DMS53 treated with DMSO at 0.1 percent for 48 hours (cell line): ENCODE measurements at regions not wholly inside any gene's neighbourhood (a gene's known extent, or its start where the extent isn't known, plus 50 kb on each side); places are given as distances from the start of the nearest gene placed in this dataset.

ENCODE experiments used
- DNase-seq: peaks from one replicate; lab custom pipeline; 2025; ENCODE audit not compliant: unreplicated experiment; lab: John Stamatoyannopoulos, UW

DNA sequence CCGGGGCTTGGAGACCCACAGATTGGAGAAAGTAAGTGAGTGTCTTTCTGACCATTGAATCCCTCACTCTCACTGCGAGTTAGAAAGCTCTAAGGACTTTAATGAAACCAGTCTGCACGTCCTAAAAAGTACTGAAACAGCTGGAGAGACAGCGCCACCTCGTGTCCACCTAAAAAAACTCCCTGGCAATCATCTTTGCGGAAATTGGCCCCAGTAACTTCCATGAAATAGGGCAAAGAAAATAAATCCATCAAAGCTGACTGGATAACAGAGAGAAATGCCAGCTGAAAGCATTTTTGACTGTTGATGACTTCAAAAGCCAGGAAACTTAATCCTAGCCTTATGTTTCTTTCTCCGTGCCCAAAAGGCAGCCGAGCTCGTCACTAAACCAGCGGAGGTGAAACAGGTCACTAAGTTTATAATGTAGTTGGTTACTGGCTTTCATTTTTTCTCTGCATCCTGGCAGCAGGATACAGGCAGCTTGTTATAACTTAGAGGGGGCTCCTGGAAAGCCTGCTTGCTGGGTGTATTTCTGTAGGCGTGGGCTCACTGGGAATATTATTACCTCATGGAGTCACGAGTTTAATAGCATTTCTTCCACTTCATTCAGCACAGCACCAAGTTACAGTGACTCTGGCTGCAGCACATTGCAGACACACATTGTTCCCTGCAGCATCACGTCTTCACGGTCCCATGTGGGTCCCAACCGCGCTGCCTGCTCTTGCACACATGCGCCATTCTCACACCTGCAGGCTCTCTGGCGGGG, 266.5 kb downstream of the HRH4 start:
- DNase-seq: peak; percentile 62

DNA sequence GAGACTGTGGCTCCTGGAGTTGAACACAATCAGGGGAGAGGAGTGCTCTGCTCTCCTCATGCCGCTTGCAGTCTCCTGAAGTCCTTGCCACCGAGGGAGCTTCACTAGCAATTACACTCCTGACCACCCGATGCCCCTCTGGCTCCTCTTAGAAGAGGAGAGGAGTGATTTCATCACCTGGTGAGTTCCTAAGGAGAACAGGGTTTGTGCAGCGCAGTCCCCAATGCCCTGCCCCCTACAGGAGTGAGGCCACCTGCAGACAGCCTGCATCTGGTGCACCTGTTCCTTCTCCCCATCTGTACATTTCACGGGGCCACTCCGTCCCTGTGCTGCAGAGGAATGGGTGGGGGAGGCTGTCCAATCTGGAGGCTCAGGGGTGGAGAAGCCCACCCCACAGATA, 267.2 kb downstream of the HRH4 start:
- no peak for DNase-seq

DNA sequence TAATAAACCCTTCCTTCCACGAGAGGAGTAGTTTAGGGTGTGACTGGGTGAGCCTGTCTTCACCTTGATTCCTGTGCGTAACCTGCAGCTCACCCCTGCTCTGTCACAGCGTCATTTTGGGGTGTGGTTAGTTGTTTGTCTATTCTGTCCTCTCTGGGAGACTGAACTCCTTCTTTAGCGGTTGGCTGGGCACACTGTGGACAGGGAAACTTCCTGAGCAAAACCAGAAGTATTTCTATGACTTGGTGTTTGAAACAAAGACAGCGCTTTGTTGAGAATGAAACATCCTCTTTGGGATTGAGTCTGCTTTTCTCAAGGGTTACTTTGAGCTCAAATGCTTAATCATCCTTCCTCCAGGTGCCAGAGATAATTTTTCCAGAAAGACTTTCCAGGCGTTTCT, 270.7 kb downstream of the HRH4 start:
- DNase-seq: no peak

DNA sequence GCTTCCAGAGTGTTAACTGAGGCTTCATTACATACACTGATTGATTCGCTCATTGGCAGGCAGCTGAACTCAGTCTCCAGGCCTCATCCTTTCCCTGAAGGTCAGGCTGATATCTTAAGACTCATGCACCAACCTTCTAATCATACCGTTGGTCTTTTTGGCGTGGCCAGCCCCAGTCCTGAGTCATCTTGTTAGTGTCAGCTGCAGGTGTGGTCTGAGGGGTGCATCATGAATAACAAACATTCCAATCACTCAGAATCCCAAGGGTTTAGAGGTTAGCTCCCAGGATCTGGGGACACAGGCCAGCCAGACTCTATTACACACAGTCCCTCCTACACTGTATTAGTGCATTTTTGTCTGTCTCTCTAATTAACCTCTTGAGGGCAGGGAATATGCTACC, 271.5 kb downstream of the HRH4 start:
- no peak for DNase-seq

- peak; percentile 14 for DNase-seq
Measured at GRCh38 chr18:24734058-24734457, 273.6 kb downstream of the HRH4 start.

DNA sequence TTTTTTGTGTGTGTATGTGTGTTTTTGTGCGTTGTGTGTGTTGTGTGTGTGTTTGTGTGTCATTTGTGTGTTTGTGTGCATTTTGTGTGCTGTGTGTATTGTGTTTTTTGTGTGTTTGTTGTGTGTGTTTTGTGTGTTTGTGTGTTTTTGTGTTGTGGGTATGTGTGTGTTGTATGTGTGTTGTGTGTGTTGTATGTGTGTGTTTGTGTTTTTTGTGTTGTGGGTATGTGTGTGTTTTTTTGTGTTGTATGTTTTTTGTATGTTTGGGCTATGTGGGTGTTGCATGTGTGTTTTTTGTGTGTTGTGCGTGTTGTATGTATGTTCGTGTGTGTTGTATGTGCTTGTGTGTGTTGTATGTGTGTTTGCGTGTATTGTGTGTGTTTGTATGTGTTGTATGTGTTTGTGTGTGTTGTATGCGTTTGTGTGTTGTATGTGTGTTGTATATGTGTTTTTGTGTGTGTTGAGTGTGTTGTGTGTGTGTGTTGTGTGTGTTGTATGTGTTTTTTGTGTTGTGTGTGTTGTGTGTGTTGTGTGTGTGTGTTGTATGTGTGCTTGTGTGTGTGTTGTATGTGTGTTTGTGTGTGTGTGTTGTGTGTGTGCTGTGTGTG, 275.3 kb downstream of the HRH4 start:
- DNase-seq: no peak

DNA sequence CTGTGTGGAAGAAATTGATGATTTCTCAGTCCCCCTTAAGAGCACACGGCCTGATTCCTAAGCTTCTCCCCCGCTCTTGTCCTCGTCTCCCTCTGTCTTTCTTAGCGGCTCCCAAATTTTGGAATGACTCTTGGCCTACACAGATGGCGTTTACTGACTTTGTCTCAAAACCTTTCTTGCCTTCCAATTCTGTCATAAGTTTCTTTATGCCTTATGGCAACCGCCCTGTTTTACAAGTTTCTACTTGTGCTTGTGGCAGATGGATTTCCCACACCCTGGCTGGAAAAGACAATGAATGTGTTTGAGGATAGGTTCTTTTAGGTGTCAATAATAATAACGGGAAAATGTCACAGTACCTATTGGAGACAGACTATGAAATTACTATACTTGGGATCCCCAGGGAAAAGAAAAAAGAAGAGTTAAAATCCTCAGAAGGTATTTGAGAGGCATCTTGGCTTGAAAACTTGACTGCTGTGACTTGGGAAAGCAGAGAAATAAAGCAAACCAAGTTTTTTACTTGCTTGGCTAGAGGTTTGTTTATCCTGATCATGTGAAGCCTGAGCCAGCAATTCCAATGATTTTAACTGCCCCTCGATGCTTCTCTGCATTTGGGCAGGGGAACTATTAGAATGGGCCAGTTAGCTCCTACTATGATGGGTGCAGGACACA, 276.4 kb downstream of the HRH4 start:
- DNase-seq: no peak

DNA sequence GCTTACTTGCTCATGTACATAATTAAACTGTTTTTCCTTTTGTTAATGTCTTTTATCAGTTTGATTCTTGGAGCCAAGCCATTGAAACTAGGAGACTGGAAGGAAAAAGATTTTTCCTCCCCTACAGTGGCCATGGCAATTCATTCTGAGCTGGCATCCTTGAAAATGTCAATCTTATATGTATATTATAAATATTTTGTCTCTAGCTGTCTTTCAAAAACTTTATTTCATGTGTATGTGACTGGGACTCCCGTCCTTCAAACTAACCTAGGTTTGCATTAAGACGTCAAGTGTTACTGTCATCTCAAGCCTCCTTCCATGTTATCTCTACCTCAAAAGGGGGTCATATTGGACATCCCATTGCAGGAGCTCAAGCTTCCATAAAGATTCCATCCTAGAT, 280.4 kb downstream of the HRH4 start:
- no peak for DNase-seq

- no peak for DNase-seq
Measured at GRCh38 chr18:24741321-24741720, 280.9 kb downstream of the HRH4 start.

- DNase-seq: no peak
Measured at GRCh38 chr18:24741965-24742724, 281.7 kb downstream of the HRH4 start.

DNA sequence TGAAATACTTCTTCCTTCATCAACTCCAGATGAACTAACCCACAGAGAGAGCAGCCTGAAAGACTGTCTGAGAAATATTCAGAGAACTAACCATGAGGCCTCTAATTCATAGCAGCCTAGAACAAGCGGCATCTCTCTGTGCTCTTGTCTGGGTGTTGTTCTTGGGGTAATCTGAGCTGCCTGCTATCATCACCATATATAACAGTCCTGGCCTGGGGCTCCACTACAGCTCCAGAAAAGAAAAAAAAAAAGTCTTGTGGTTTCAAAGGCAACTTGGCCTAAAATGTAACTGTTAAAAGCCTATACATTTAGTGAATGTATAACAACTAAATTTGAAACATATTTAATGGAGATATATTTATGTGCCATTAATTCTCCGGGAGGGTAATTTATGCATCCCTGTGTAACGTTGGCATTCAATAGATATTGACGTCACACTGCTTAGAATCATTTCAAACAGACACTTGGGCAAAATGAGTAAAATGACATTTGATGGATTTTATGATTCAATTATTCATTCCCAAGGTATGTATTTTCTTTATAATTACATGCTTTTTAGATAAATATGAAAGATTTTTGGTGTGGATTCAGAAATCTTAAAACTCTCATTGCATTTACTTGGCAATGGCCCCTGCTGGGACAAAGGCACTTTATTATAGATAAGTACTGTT, 294.3 kb downstream of the HRH4 start:
- DNase-seq: no peak

GRCh38 chr18:24756385-24756784, 295.9 kb downstream of the HRH4 start:
- no peak for DNase-seq

GRCh38 chr18:24757134-24757533, 296.7 kb downstream of the HRH4 start:
- no peak for DNase-seq

DNA sequence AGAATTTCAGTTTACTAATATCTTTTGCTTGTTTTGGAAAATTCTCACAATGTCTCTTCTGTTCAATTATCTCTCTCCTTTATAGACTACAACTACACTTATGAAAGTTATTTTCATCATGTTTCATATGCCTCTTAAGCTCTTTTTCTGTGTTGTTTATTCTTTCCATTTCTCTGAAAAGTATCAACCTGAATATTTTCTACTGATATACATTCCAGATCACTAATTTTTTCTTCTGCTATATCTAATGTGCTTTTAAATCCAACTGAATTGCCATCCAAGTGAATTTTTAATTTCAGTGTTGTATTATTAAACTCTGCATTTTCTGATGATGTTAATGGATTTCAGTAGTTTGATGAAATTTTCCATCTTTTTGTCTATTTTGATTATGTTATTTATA, 301.3 kb downstream of the HRH4 start:
- DNase-seq: no peak

GRCh38 chr18:24762511-24762910, 302.1 kb downstream of the HRH4 start:
- DNase-seq: no peak

- no peak for DNase-seq
Measured at GRCh38 chr18:24763765-24764513, 303.5 kb downstream of the HRH4 start.

GRCh38 chr18:24764766-24765165, 304.3 kb downstream of the HRH4 start:
- DNase-seq: no peak

DNA sequence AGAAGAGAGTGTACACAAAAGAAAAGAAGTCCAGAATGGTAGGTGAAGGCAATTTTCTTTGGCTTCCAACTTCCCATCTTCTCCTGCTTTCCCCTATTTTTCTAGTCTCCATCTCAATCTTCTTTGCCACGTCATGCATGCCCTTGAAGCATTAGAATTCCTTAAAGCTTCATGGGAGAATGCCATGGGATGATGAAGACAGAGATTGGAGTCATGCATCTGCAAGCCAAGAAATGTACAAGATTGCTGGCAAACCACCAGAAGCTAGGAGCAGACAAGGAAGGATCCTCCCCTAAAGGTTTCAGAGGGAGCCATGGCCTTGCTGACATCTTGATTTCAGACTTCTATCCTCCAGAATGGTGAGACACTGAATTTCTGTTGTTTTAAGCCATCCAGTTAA, 305.9 kb downstream of the HRH4 start:
- DNase-seq: no peak

DNA sequence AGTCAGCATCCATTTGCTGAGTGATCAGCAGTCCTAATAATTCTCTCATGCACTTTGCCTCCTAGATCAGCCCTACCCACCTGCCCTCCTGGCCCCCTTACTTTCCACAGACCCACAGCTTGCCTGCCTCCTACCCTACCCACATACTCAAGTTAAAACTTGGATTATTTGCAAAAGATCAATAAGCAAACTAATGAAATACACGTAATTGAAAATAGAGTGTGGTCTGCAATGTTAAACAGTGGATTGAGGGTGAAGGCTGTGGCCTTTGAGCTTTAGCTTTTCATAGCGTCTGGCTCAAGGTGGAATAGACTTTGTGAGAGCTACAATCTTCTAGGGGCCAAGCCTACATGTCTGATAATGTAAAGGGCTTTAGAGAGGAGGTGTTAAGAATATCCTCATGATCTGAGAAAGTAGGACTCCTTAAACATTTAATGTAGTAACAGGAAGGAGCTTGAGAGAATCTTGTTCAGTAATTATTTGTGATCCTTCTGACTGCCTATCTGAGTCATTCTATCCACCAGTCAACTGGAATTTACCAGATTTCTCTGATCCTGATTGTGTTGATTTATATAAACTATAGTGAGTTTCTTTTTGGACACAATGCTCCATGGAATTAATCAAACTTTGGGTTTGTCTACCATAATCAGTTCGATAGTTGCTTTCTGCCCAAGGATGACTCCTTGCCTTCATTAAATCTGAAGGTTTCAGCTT, 310.0 kb downstream of the HRH4 start:
- no peak for DNase-seq

- no peak for DNase-seq
Measured at GRCh38 chr18:24771300-24771699, 310.9 kb downstream of the HRH4 start.
